Breast epithelium (tissue), 3 donors: ENCODE measurements at regions not wholly inside any gene's neighbourhood (a gene's known extent, or its start where the extent isn't known, plus 50 kb on each side); places are given as distances from the start of the nearest gene placed in this dataset.

Experiments
- CTCF ChIP-seq, 3 donors: fragments of 450-650 bp; IDR thresholded peaks; one replicate each; pipeline ENCODE4 v1.5.1; 2016 to 2017; ENCODE audit warnings: antibody characterized with exemption in 3 of 3, mild to moderate bottlenecking in 3 of 3, moderate library complexity in 3 of 3
- POLR2A ChIP-seq: fragments of 450-650 bp; IDR thresholded peaks from one replicate; pipeline ENCODE4 v1.6.1; 2016; ENCODE audit warnings: antibody characterized with exemption, mild to moderate bottlenecking, moderate library complexity
- POLR2AphosphoS5 ChIP-seq, 3 donors: sonication (generic); formaldehyde crosslinking; IDR thresholded peaks; one replicate each; pipeline ENCODE4 v1.6.1; 2017; ENCODE audit warnings: antibody characterized with exemption in 3 of 3

- TF ChIP-seq CTCF (IDR thresholded peaks at IDR 0.05) (no peak), POLR2AphosphoS5 (IDR thresholded peaks at IDR 0.05) (no peak), POLR2A (no peak)
These were observed 57.8 kb upstream of the HELT start for GRCh38 chr4:184960505-184960971.
